ENCODE measurements at regions not wholly inside any gene's neighbourhood (a gene's known extent, or its start where the extent isn't known, plus 50 kb on each side); places are given as distances from the start of the nearest gene placed in this dataset.

DNA sequence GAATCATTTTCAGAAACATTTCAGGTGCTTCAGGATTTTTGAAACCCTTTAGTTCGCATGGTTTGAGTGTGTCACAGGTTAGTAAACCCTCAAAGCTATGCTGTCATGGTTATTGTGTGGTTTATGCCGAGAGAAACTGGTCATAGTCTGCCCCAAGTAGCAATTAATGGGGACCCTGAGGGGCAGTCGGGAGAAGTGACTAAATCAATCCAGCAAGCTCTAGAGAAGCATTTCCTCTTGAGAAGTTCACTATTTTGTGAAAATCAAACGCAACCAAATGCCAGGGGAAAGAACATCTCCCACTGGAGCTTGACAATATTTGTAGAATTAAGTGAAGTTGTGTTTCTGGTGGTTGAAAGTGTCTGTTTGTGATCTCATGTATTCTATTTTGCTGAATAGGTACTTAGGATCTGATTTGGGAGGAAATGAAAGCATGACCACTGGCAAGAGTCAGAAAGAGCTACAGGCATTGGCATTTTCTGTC, 63.0 kb upstream of the BACH1 start:
- ChIA-PET CTCF (interaction anchor here (0.6 kb wide), 1 partner anchor 158 kb away, joined by 3 read pairs; no protein-coding TSS in a partner anchor), POLR2A (ENCODE audit: low non-redundant PET) (no interaction called here)
- no peak overlapping the region for H3K27ac ChIP-seq
- TF ChIP-seq, protein P1, sequence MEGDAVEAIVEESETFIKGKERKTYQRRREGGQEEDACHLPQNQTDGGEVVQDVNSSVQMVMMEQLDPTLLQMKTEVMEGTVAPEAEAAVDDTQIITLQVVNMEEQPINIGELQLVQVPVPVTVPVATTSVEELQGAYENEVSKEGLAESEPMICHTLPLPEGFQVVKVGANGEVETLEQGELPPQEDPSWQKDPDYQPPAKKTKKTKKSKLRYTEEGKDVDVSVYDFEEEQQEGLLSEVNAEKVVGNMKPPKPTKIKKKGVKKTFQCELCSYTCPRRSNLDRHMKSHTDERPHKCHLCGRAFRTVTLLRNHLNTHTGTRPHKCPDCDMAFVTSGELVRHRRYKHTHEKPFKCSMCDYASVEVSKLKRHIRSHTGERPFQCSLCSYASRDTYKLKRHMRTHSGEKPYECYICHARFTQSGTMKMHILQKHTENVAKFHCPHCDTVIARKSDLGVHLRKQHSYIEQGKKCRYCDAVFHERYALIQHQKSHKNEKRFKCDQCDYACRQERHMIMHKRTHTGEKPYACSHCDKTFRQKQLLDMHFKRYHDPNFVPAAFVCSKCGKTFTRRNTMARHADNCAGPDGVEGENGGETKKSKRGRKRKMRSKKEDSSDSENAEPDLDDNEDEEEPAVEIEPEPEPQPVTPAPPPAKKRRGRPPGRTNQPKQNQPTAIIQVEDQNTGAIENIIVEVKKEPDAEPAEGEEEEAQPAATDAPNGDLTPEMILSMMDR (conservative IDR thresholded peaks at IDR 0.05; ENCODE audit: low read depth) = no peak
- no peak for DNase-seq (ENCODE audit: low spot score)

DNA sequence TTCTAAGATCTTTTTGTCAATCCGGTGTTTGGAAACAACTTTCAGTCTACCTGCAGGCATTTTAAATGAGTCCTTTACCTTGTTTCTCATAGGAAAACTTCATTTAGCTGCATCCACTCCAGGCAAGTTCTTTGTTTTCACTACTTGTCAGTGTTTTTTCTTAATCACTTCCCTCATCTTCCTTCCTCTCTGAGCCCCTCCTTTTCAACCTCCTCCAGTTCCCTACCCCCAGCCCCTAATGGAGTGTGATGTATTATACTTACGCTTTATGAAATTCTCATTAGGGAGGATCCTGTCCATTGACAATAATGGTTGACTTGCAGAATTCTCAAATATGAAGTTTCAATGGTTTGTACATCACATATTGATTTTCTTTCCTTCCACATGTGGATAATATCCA, 62.5 kb upstream of the BACH1 start:
- H3K27ac ChIP-seq = no peak overlapping the region

DNA sequence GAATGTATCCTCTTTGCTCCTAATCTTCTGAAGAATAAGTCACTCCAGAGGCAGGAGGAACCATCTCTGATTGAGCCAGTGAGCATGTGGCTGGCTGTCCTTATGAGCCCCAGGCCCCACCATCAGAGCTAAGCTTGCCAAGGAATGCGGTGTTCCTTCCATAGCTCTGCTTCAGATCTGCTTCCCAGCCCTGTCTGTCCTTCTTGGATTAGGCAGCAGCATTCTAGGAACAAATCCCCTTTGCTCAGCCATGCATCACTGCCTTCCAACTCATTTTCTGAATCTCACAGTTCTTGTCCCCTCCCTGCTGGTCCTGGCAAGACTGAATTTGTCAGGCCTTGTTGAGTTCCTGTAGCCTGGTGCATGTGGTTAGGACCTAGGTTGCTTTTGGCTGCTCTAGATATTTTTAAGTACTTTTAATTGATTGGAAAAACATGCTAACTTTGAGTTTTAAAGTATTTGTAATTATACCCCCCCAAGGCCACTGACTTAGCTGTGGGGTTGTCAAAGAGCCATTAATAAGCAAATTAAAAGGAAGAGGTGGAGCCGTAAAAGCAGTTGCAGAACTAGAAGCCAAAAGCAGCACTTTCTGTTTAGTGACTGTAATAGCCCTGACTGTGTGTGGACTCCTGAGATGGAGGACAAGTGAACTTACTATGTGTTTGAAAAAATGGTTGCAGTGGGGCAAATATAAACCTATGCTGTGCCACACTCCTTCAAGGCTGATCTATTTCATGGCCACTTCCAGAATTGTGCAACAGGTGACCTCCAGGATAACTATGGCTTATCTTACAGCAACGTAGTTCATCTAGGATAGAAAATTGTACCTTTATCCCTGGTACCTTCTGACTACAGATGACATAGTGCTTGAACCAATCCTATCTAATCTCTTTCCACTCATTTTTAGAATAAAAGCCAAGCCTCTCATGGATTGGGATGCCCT, 61.3 kb upstream of the BACH1 start:
- H3K27ac ChIP-seq = peak overlapping the region; percentile 70
- TF ChIP-seq, protein P1 (conservative IDR thresholded peaks at IDR 0.05; ENCODE audit: low read depth) = no peak
- POLR2A ChIA-PET (ENCODE audit: low non-redundant PET) = no interaction called here
- no peak for DNase-seq (ENCODE audit: low spot score)
- CTCF ChIA-PET = no interaction called here

More for the DNA sequence above, 62.5 kb upstream of the BACH1 start:
- ChIA-PET POLR2A (ENCODE audit: low non-redundant PET) (no interaction called here), CTCF (interaction anchor here (0.6 kb wide), 1 partner anchor 158 kb away, joined by 3 read pairs; no protein-coding TSS in a partner anchor)
- TF ChIP-seq, protein P1 (conservative IDR thresholded peaks at IDR 0.05; ENCODE audit: low read depth) = no peak
- DNase-seq (ENCODE audit: low spot score) = no peak

DNA sequence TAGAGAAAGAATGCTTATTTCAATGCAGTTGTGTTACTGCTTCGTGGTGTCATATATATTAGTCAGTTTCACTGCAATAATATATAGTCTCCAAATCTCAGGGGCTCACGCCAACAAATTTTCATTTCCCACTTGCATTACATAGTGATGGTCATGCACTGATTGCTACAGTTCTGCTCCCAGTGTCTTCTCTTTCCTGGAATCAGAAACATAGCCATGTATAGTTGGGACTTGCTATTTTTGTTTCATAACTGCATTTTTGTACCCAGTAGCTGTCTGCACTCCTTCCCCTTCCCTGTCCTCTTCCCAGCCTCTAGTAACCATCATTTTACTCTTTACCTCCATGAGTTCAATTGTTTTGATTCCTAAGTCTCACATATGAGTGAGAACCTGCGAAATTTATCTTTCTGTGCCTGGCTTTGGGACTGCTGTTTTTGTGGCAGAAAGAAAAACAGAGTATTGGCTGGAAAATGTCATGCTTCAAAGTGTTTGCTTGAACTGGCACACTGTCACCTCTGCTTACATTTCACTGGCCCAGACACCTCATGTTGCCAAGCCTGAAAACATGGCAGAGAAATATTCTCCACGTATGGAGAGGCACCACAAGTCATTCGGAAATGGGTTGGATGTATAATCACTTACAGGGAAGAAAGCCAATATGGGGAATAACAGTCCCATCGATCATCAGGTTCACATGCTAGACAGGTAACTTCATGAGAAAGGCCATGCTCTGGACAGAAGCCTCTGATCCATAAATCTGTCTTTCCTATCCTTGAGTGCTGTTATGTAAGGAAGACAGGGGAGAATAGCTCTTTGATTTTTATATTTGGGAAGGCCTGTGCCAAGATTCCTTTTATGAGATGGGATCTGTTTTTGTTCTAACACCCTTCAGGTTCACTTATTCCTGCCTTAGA, 60.4 kb upstream of the BACH1 start:
- H3K27ac ChIP-seq = no peak overlapping the region
- DNase-seq (ENCODE audit: low spot score) = no peak
- TF ChIP-seq, protein P1 (conservative IDR thresholded peaks at IDR 0.05; ENCODE audit: low read depth) = no peak
- CTCF ChIA-PET = no interaction called here
- POLR2A ChIA-PET (ENCODE audit: low non-redundant PET) = no interaction called here

DNA sequence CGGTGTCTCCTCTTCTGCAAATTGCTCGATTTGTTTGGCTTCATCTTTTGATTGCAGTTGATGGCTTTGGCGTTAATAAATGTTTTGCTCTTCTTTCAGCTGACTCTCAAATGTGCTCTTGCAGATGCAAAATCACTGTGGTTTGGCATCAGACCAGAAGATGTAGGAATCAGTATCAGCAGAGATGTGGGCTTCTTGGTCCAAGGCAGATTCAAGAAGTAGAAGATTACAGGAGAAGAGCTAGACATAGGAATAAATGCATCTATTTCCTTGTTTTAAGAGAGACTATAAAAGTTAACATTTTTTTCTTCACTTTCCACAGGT, 59.8 kb upstream of the BACH1 start:
- no peak overlapping the region for H3K27ac ChIP-seq
- CTCF ChIA-PET = no interaction called here
- no peak for DNase-seq (ENCODE audit: low spot score)
- TF ChIP-seq, protein P1 (conservative IDR thresholded peaks at IDR 0.05; ENCODE audit: low read depth) = no peak
- POLR2A ChIA-PET (ENCODE audit: low non-redundant PET) = no interaction called here

DNA sequence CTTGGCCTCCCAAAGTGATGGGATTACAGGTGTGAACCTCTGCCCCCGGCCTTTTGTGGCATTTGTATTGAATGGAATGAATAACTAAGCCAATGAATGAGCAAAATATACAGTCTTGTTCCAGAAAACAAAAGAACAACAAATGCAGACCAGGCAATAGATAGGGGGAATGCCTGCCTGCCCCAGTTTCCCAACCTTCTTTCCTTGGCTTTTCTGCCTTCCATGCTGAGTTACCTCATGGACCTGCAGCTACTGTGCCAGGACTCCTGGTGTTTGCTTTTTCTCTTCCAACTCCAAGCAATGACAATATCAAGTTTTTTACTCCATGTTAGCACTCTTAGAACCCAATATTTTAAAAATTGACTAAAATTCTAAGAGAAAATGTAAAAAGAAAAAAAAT, 58.6 kb upstream of the BACH1 start:
- ChIA-PET CTCF (no interaction called here), POLR2A (ENCODE audit: low non-redundant PET) (no interaction called here)
- no peak overlapping the region for H3K27ac ChIP-seq
- TF ChIP-seq, protein P1 (conservative IDR thresholded peaks at IDR 0.05; ENCODE audit: low read depth) = no peak
- no peak for DNase-seq (ENCODE audit: low spot score)
